Neural progenitor cell (in vitro differentiated cells): ENCODE measurements at regions not wholly inside any gene's neighbourhood (a gene's known extent, or its start where the extent isn't known, plus 50 kb on each side); places are given as distances from the start of the nearest gene placed in this dataset.

Source experiments
- DNase-seq: peaks from one replicate; pipeline ENCODE4 v3.0.0-alpha.2; 2016; ENCODE audit warnings: low spot score
- H2AFZ ChIP-seq: fragments of 200-600 bp; sonication (generic); replicated peaks from 2 replicates; pipeline ENCODE4 v1.6.1; 2016; ENCODE audit warnings: antibody characterized with exemption
- H3F3A ChIP-seq: fragments of 200-600 bp; sonication (generic); 2 replicates; pipeline ENCODE4 v1.6.1; 2016; ENCODE audit warnings: antibody characterized with exemption, low read depth
- H3K27ac ChIP-seq: fragments of 200-600 bp; sonication (generic); 2 replicates; pipeline ENCODE4 v1.5.1; 2016; ENCODE audit warnings: mild to moderate bottlenecking
- H3K27me3 ChIP-seq: fragments of 200-600 bp; sonication (generic); 2 replicates; pipeline ENCODE4 v1.6.1; 2016; ENCODE audit warnings: mild to moderate bottlenecking, moderate library complexity
- H3K36me3 ChIP-seq: fragments of 200-600 bp; sonication (generic); 2 replicates; pipeline ENCODE4 v1.5.1; 2016
- H3K4me1 ChIP-seq: fragments of 200-600 bp; sonication (generic); 2 replicates; pipeline ENCODE4 v1.6.1; 2016; ENCODE audit warnings: mixed run types
- H3K4me2 ChIP-seq: fragments of 200-600 bp; sonication (generic); 2 replicates; pipeline ENCODE4 v1.6.1; 2016
- H3K4me3 ChIP-seq: fragments of 200-600 bp; sonication (generic); 2 replicates; pipeline ENCODE4 v1.5.1; 2016
- H3K79me2 ChIP-seq: fragments of 200-600 bp; sonication (generic); 2 replicates; pipeline ENCODE4 v1.6.1; 2016; ENCODE audit warnings: low read depth
- H3K9ac ChIP-seq: fragments of 200-600 bp; sonication (generic); 2 replicates; pipeline ENCODE4 v1.6.1; 2016
- H3K9me3 ChIP-seq: fragments of 200-600 bp; sonication (generic); 2 replicates; pipeline ENCODE4 v1.5.1; 2016; ENCODE audit warnings: low read depth
- H4K20me1 ChIP-seq: fragments of 200-600 bp; sonication (generic); 2 replicates; pipeline ENCODE4 v1.6.1; 2016; ENCODE audit warnings: low read depth
- H3K27ac Mint-ChIP-seq: 3 replicates; pipeline ENCODE4 v1.8.0; 2021; ENCODE audit warnings: mixed read lengths
- H3K27me3 Mint-ChIP-seq: 2 replicates; pipeline ENCODE4 v1.8.0; 2022; ENCODE audit warnings: low read depth, mild to moderate bottlenecking, inconsistent platforms, moderate library complexity, mixed read lengths; ENCODE audit not compliant: insufficient read depth
- H3K36me3 Mint-ChIP-seq: 3 replicates; pipeline ENCODE4 v1.8.0; 2021; ENCODE audit warnings: mixed read lengths
- H3K4me1 Mint-ChIP-seq: 3 replicates; pipeline ENCODE4 v1.8.0; 2021; ENCODE audit warnings: mixed read lengths
- H3K4me3 Mint-ChIP-seq: 3 replicates; pipeline ENCODE4 v1.8.0; 2021; ENCODE audit warnings: mild to moderate bottlenecking, moderate library complexity, mixed read lengths
- H3K9me3 Mint-ChIP-seq: 3 replicates; pipeline ENCODE4 v1.8.0; 2020; ENCODE audit warnings: mixed read lengths
- EZH2 ChIP-seq: fragments of 200-600 bp; sonication (generic); IDR thresholded peaks from 2 replicates; pipeline ENCODE4 v1.6.1; 2017; ENCODE audit warnings: antibody characterized with exemption, mild to moderate bottlenecking, moderate library complexity
- EZH2phosphoT487 ChIP-seq: fragments of 200-600 bp; sonication (generic); IDR thresholded peaks from 2 replicates; pipeline ENCODE4 v1.6.1; 2017; ENCODE audit warnings: antibody characterized with exemption
- TF ChIP-seq, protein P1 (sequence below): fragments of 200-600 bp; sonication (generic); IDR thresholded peaks from 2 replicates; pipeline ENCODE4 v1.5.1; 2017; ENCODE audit warnings: antibody characterized with exemption, mild to moderate bottlenecking

DNA sequence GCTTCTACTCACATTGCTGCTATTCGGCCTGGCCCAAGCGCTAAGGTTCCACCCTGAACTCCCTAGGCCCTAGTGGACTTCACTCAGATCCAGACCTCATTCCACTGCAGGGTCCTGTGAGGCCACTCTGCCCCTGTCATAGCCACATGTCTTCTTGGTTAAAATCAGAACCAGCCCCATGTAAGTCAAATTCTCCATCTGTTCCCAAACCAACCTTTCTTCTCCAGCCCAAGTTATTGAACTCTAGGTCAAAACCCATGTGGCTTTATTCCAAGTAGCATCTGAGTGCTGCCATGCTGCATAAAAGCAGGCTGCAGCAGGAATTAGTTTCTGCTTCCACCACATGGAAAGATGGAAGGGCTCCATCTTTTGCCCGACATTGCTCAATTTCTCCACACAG, 281.2 kb downstream of the SNX13 start:
- DNase-seq, result no peak
- no peaks in the 10 kb centered on the region for H4K20me1 ChIP-seq
- no peaks in the 10 kb centered on the region for H3K9me3 Mint-ChIP-seq
- no peak overlapping the region for H3K4me2 ChIP-seq
- no peaks in the 10 kb centered on the region for H3F3A ChIP-seq
- TF ChIP-seq, protein P1, sequence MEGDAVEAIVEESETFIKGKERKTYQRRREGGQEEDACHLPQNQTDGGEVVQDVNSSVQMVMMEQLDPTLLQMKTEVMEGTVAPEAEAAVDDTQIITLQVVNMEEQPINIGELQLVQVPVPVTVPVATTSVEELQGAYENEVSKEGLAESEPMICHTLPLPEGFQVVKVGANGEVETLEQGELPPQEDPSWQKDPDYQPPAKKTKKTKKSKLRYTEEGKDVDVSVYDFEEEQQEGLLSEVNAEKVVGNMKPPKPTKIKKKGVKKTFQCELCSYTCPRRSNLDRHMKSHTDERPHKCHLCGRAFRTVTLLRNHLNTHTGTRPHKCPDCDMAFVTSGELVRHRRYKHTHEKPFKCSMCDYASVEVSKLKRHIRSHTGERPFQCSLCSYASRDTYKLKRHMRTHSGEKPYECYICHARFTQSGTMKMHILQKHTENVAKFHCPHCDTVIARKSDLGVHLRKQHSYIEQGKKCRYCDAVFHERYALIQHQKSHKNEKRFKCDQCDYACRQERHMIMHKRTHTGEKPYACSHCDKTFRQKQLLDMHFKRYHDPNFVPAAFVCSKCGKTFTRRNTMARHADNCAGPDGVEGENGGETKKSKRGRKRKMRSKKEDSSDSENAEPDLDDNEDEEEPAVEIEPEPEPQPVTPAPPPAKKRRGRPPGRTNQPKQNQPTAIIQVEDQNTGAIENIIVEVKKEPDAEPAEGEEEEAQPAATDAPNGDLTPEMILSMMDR, result no peak
- TF ChIP-seq EZH2phosphoT487 (no peak), EZH2 (no peak)
- H3K79me2 ChIP-seq, result no peaks in the 10 kb centered on the region
- H3K27me3 Mint-ChIP-seq, result peaks cover 2% of the 10 kb centered on the region
- H3K4me1 ChIP-seq, result no peaks in the 10 kb centered on the region
- no peaks in the 10 kb centered on the region for H3K9me3 ChIP-seq
- no peaks in the 10 kb centered on the region for H3K36me3 ChIP-seq
- H3K9ac ChIP-seq, result no peak overlapping the region
- no peak overlapping the region for H3K27ac Mint-ChIP-seq
- H2AFZ ChIP-seq, result no peak overlapping the region
- peaks cover 15% of the 10 kb centered on the region for H3K4me1 Mint-ChIP-seq
- H3K27me3 ChIP-seq, result no peaks in the 10 kb centered on the region
- no peaks in the 10 kb centered on the region for H3K36me3 Mint-ChIP-seq
- no peak overlapping the region for H3K4me3 Mint-ChIP-seq
- H3K27ac ChIP-seq, result no peak overlapping the region
- no peak overlapping the region for H3K4me3 ChIP-seq

DNA sequence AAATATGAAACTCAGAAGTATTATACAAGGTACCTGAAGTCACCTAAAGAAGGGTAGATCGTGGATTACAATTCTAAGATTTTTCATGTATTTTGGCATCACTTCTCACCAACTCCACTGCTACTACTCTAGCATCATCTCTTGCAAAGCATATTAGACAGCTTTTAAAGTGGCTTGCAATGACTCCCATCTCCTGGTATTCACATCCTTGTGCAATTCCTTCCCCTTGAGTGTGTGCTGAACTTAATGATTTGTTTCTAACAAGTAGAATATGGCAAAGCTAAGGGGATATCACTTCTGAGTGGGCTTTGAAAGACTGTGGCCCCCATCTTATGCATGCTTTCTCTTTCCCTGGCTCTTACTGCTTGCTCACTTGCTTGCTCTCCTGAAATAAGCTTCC, 280.2 kb downstream of the SNX13 start:
- Mint-ChIP-seq H3K4me3 (no peak overlapping the region), H3K27me3 (peaks cover 2% of the 10 kb centered on the region)
- H4K20me1 ChIP-seq, result no peaks in the 10 kb centered on the region

DNA sequence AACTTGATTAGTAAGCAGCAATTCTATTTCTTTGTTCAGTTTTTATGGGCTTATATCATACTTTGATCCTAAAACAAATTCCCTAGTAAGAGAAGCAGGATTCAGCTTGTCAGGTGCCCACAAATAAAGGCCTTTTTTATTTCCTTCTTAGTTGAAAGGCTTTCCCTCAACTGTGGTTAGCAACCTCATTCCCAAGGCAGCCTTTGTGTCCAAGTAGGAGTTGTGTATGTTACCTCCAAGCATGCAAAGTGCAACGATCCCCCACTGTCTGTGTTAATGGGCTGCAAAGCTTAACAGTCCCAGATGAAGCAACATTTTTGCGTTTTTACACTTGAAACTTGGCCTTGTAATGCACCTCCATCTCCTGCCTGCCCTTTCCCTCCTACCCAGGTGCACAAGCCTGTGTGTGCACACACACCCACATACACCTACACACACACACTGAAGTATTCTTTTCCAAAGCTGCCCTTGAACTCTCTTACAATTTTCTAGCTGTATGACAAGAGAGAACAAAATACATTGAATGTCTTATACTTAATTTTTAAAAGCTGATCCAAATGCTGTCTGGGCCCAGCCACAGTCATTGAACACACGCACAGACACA, 278.2 kb downstream of the SNX13 start:
- Mint-ChIP-seq H3K9me3 (no peaks in the 10 kb centered on the region), H3K4me1 (peaks cover 15% of the 10 kb centered on the region), H3K36me3 (no peaks in the 10 kb centered on the region), H3K27me3 (no peaks in the 10 kb centered on the region), H3K27ac (no peak overlapping the region), H3K4me3 (no peak overlapping the region)
- H3K27ac ChIP-seq, result no peak overlapping the region
- H3F3A ChIP-seq, result no peaks in the 10 kb centered on the region
- no peak for TF ChIP-seq EZH2
- no peak overlapping the region for H2AFZ ChIP-seq
- no peaks in the 10 kb centered on the region for H3K4me1 ChIP-seq
- no peaks in the 10 kb centered on the region for H3K9me3 ChIP-seq
- no peak for DNase-seq
- no peaks in the 10 kb centered on the region for H3K79me2 ChIP-seq
- H3K27me3 ChIP-seq, result no peaks in the 10 kb centered on the region
- no peaks in the 10 kb centered on the region for H3K36me3 ChIP-seq
- no peak overlapping the region for H3K9ac ChIP-seq
- no peak overlapping the region for H3K4me2 ChIP-seq
- no peaks in the 10 kb centered on the region for H4K20me1 ChIP-seq
- H3K4me3 ChIP-seq, result no peak overlapping the region

More for the DNA sequence above, 280.2 kb downstream of the SNX13 start:
- H3K9ac ChIP-seq, result no peak overlapping the region
- no peak overlapping the region for H3K27ac ChIP-seq
- Mint-ChIP-seq H3K4me1 (peaks cover 15% of the 10 kb centered on the region), H3K27ac (no peak overlapping the region), H3K9me3 (no peaks in the 10 kb centered on the region), H3K36me3 (no peaks in the 10 kb centered on the region)
- no peaks in the 10 kb centered on the region for H3K36me3 ChIP-seq
- H3K4me1 ChIP-seq, result no peaks in the 10 kb centered on the region
- no peaks in the 10 kb centered on the region for H3F3A ChIP-seq
- H3K9me3 ChIP-seq, result no peaks in the 10 kb centered on the region
- H2AFZ ChIP-seq, result no peak overlapping the region
- H3K4me2 ChIP-seq, result no peak overlapping the region
- TF ChIP-seq EZH2phosphoT487 (no peak), EZH2 (no peak)
- TF ChIP-seq, protein P1, result no peak
- DNase-seq, result no peak
- H3K27me3 ChIP-seq, result no peaks in the 10 kb centered on the region
- no peak overlapping the region for H3K4me3 ChIP-seq
- no peaks in the 10 kb centered on the region for H3K79me2 ChIP-seq

DNA sequence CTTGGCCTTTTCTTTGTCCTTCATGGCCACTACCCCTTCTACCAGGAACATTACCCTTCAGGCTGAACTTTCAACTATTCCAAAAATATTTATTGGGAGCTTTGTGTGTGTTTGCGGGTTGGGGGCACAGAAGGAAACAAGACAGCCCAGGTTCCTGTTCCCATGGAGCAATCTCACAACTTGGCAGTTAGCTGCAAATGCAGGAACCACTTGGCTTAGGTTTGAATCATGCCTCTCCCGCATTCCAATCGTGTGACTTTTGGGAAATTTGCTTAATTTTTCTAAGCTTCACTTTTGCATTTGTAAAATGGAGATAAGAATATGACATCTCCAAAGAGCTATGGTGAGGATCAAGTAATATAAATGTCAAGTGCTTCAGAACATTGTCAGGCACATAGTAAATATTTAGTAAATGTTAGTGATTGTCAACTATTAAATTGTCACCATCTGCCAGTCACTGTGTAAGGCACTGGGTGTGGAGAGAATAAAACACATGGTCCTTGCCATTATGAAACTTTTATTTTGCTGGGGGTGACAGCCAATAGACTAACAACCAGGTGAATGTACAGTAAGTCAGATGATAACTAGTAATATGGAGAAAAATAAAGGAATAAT, 277.1 kb downstream of the SNX13 start:
- Histone ChIP-seq H2AFZ (no peak overlapping the region), H3F3A (no peaks in the 10 kb centered on the region), H3K9ac (no peak overlapping the region), H3K4me3 (no peak overlapping the region), H3K27ac (no peak overlapping the region), H3K4me2 (no peak overlapping the region), H3K4me1 (no peaks in the 10 kb centered on the region), H4K20me1 (no peaks in the 10 kb centered on the region), H3K9me3 (no peaks in the 10 kb centered on the region), H3K79me2 (no peaks in the 10 kb centered on the region), H3K36me3 (no peaks in the 10 kb centered on the region), H3K27me3 (no peaks in the 10 kb centered on the region)
- H3K36me3 Mint-ChIP-seq, result no peaks in the 10 kb centered on the region
- H3K4me3 Mint-ChIP-seq, result no peak overlapping the region
- H3K9me3 Mint-ChIP-seq, result no peaks in the 10 kb centered on the region
- H3K4me1 Mint-ChIP-seq, result peaks cover 15% of the 10 kb centered on the region
- DNase-seq, result no peak
- TF ChIP-seq, protein P1, result no peak
- TF ChIP-seq EZH2phosphoT487 (no peak), EZH2 (no peak)
- no peak overlapping the region for H3K27ac Mint-ChIP-seq
- H3K27me3 Mint-ChIP-seq, result no peaks in the 10 kb centered on the region
